B cell (primary cell): ENCODE measurements at regions not wholly inside any gene's neighbourhood (a gene's known extent, or its start where the extent isn't known, plus 50 kb on each side); places are given as distances from the start of the nearest gene placed in this dataset.

Source experiments
- CTCF ChIP-seq: fragments of 200-600 bp; IDR thresholded peaks from one replicate; pipeline ENCODE4 v1.8.0; 2022; ENCODE audit warnings: antibody characterized with exemption, mild to moderate bottlenecking
- EZH2 ChIP-seq: IDR thresholded peaks from 2 replicates; pipeline ENCODE4 v1.6.1; 2012; ENCODE audit warnings: borderline replicate concordance, low read depth, mild to moderate bottlenecking, moderate library complexity, low read length; ENCODE audit not compliant: insufficient read depth, poor library complexity, severe bottlenecking

DNA sequence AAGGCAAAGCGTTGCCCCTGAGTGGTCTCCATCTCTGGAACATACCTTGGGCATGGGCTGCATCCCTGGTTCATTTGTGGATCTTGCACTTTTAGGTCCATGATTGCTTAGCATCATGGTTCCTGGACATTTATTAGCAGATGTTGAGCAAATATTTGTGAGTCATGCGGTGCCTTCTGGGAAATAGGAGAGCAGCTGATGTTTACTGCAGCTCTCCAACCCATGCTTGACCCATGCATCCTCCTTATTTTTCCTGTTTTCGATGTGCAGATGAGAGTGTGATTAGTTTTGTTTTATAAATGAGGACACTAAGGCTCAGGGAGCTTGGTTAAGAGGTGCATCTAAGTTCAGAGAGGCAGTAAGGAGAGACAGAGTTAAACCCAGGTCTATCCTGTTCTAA lies 253.7 kb downstream of the ICE1 start:
- TF ChIP-seq CTCF (no peak), EZH2 (no peak)
